Hypothalamus (tissue), 51 donors: ENCODE measurements at regions not wholly inside any gene's neighbourhood (a gene's known extent, or its start where the extent isn't known, plus 50 kb on each side); places are given as distances from the start of the nearest gene placed in this dataset.

Experiments used
- DNase-seq, 51 donors: peaks; one replicate each; lab custom pipeline; 2025; lab: John Stamatoyannopoulos, UW

DNA sequence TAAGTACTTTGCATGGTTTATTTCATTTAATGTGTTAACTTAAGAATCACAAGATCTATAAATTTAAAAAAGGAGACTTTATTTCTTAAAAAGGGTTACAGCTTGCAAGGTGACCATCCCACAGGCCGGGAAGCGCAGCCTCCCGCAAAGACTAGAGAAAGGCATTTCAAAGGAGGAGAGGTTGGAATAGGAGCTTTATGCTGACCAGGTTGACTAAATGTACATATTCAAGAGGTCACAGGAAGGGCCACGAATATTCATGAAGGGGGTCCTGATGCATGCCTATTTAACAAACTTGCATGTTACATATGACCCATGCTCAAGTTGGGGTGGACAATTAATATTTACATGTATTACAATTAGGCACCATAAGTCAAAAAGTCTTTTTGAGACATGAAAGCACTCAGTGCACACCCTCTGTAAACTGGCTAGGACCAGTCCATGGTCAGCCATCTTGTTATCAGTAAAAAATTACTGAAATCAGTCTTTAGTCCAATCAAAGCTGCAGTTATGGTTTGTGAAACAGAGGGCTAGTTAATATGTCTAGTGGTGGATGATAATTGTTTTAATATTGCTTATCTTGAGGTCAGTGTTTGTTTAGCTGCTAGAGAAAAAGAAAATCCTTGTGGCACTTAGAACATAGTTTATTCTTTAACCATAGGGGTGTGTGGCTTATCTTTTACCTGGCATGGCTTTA lies 169.3 kb downstream of the KCNE4 start:
- DNase-seq = no peak

DNA sequence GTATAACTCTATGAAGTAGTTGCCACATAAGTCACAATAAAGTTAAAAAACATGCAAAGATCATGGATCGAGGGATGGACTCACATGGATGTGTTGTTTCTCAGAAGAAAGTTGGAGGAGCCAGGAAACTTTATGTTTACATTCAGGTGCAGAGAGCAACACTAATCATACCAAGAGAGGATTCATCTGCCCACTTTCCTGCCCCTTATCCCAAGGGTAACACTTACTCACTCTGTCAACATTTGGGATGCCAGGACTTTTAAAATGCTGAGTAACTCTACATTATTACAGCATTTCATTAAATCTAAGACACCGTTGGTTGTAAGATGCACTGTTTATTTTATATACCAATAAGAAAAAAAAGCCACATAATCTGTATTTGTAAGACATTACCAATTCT lies 170.4 kb downstream of the KCNE4 start:
- no peak for DNase-seq

DNA sequence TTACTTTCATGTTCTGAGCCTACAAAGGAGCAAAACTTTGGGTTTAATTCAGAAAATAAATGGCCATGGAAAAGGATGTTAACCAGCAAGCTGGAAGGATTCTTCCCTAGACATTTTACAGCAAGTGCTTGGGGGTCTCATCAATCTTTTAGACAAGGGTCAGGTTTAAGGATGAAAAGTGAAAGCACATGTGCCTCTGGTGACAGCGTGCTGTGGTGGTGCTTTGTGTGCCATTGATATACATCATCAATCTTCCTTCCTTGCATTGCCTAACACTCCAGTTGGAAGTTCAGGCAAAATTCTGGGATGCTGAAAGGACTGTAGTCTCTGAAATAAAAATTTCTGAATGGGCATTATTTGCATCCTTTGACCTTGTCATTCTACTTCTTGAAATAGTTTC lies 171.2 kb downstream of the KCNE4 start:
- no peak for DNase-seq

DNA sequence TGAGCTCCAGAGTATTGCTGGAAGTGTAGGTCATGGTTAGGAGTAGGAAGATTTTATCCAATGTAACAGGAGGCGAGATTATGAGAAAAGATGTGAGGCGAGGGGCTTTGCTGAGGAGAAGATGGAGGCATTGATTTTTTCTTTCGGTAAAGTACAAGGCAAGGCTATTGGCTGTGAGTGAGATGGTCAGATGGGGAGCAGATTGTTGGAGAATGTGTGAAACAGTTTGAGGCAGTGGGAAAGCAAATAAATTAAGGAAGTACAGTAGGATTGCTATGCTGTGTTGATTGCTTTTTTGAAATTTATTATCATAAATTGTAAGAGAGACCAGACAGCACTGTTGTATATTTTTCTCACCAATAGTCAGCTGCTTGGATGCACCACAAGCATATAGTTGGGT lies 173.3 kb downstream of the KCNE4 start:
- no peak for DNase-seq

DNA sequence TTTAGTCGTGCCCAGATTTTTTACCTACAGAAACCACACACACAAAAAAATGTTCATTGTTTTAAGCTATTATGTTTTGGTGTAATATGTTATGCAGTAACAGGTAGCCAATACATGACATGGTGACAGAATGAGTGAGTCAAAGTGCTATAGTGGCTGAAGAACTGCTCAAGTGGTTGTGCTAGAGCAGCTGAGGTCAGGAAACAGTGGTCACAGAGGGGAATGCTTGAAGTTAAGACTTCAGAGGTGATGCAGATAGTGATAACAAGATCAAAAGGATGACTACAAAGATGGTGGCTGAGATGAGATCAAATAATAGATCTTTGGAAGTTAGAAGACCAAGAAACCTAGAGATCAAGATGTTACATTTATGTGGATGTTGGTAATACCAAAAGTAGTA lies 174.3 kb downstream of the KCNE4 start:
- no peak for DNase-seq

DNA sequence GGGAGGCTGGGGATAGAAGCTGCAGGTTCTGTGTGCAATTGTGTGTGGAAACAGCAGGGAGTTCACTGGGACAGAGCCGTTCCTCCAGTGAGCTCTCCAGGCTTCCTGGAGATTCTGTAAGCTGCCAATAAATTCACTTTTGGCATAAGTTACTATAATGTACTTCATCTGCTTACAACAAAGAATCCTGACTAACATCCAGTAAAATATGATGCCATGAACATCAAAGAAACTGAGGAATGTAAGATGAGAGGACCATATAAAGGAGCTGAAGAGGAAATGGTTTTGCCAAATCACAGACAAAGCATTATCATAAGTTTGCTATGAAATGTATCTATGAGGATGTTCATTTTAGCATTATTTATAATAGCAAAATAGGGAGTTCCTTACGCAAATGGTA lies 175.3 kb downstream of the KCNE4 start:
- DNase-seq = no peak

DNA sequence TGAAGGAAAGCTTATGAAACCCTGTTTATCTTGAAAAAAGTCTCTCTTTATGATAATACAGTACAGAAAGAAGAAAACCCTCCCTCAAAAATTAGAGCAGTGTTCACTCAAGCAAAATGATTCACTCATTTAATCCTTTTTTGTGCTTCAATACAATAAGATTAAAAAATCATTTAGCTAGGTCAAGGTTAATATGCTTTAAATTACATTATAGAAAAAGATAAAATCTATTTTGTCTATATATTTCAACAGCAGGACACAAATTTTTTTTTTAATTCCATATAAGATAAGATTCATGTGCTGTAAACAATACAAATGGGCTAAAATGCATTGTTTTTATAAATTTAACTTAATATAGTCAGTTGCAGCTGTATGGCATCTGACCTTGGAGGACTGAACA lies 176.9 kb downstream of the KCNE4 start:
- DNase-seq = no peak

DNA sequence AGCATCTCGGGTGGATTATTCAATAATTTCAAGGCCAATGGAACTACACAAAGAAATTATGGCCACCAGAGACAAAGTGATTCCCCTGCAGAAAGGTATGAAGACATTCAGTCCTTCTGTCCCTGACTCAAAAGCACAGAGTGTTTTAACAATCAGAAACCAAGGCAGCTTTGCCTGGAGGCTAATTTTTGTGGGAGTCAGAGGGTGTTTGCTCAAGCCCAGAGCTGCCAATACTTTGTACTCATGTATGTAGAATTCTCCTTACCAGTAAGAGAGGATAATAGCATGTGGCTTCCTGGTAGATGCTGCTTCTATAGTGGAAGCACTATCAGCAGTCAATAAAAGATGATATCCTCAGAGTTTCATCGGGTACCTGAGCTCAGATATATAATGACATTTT lies 178.4 kb downstream of the KCNE4 start:
- no peak for DNase-seq

DNA sequence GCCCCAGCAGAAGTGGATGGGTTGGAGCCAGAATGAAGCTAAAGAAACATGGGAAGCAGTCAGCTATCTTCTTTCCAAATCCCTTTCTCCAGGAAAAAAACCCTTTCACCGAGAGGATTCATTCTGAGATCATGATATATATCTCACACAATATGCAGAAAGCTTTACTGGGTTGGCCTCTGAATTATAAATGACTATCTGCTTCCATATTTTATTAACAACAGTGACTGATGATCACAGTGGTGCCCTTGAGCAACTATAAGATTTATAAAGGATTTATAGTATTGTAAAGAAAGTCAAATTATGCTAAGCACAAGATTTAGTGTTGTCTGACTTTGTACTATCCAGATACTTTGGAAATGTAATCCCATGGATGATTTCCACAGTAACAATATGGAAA lies 180.3 kb downstream of the KCNE4 start:
- DNase-seq = no peak

DNA sequence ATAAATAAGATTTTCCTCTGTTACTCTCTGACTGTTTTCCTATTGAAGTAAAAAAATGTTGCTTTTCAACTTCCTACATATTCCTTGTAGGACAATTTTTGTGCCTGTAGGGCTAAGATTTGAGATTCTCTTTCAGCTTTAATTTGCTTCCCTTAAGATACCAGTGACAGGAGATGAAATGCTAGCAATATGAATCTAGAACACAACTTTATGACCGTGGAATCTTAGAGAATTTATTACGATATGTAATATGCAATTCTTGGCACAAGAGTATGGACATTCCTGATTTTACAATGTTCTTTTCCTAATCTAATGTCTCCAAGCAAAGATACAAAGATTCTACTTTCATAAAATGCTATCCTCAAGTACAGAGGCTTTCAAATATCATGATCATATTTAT lies 180.9 kb downstream of the KCNE4 start:
- DNase-seq = no peak

DNA sequence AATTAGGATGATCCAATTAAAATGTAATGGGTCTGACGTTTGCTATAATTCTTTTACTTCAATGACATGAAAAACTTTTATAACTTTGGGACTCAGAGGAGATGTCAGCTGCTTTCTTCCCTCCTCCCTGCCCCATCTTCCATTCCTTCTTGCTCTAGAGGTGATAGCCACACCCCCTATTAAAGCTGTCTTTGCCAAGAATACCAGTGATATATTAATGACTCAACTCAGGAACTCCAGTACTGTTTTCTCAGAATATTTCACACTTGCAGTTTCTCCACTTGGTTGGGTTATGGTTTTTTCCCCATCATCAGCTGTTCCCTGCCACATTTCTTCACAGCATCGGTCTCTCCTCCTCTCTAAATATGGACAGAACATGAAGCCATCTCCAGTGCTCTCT lies 184.0 kb downstream of the KCNE4 start:
- no peak for DNase-seq

DNA sequence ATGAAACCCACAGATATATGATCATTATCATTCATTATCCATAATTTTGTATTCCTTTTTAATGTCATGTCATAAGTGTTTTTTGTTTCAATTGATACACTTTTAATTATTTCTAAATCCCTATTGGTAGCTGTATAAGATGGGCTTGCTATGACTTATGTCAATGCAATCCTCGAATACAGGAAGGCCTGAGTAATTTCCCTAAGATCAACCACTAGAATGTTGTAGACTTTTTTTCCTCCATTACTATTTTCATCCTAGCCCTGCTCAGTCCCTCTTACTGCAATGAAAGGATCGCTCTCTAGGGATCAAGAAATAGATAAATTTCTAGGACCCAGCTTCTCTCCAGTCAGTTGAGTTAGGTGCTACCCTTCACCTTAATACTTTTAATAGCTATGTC lies 186.3 kb downstream of the KCNE4 start:
- no peak for DNase-seq

DNA sequence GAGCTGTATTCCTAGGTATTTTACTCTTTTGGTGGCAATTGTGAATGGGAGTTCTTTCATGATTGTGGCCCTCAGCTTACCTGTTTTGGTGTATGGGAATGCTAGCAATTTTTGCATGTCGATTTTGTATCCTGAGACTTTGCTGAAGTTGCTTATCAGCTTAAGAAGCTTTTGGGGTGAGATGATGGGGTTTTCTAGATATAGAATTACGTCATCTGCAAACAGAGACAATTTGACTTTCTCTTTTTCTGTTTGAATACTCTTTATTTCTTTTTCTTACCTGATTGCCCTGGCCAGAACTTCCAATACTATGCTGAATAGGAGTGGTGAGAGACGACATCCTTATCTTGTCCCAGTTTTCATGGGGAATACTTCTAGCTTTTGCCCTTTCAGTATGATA lies 191.2 kb downstream of the KCNE4 start:
- DNase-seq = no peak

DNA sequence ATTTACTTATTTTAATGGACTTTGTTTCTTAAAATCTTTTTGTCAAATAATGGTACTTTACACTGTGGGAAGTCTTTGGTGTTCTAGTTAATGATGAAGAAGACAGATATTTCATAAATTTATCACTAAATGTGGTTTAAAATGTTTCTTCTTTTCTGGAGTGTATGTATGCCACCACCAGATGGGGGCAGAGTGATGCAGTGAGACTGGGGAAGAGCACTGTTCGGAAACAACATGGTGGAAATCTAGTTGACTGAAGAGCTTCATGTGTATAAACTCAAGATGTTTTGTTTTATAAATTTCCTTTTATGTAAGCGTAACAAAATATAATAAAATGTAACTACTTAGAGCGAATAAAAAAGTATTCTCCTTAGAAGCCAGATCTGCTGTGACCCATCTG lies 195.1 kb downstream of the KCNE4 start:
- DNase-seq = peak in 1 of 51 donors; percentile 13

DNA sequence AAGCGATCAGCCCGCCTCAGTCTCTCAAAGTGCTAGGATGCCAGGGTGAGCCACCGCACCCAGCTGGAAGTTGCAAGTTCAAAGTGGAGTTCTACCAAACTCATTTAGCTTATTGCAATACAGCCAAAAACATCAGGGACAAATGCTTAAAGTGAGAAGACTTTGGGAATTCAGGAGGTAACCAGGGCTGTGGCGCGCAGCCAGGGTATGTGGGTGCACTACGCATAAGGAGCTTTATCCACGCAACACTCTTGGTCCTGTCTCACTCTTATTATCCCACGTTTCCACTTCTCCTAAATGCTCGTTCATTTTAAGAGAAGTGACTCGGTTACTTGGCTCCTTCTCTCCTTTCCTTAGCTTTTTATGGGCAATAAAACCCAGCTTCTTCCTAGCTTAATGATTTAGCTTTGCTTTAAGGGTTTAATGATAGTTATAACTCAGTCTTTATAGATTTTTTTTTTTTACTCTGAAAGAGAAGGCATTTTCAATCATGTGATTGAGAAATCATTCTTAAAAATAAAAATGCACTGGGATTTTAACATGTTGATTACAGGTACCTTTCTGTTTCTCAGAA lies 199.8 kb downstream of the KCNE4 start:
- DNase-seq = no peak

DNA sequence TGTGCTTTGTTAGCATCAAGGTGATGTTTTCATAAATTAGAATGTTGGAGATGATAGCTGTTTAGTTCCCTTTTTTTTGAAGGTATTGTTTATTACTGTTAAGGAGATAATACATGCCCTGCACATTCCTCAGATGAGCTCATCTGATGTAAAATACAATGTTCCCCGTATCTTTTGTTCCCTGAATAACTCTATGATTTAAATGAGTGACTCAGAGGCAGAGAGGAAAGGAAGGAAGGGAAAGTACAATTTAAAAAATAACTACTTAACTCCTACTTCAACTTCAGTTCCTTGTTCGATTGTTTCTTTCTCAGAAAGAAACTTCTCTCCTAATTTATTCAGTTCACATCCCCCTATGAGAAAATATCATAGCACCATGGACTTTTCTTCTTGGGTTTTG lies 208.7 kb downstream of the KCNE4 start:
- peak in 1 of 51 donors; percentile 41 for DNase-seq

DNA sequence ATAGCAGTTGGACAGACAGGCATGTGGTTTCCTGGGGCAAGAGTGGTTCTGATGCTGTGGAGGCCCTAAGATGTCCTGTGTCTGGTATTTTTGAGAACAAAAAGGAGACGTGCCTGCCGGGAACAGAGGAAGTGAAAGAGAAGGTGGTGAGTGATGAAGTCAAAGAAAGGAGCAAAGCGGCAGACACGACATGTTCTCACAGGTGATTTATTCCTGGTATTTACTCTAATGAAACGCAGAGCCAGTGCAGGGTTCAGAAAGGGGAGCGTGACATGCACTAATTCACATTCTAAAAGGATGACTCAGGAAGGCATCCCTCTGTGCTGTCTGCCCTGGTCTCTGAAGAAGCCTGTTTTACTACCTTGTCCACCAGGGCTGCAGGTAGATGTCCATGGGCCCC lies 211.0 kb downstream of the KCNE4 start:
- DNase-seq = no peak

DNA sequence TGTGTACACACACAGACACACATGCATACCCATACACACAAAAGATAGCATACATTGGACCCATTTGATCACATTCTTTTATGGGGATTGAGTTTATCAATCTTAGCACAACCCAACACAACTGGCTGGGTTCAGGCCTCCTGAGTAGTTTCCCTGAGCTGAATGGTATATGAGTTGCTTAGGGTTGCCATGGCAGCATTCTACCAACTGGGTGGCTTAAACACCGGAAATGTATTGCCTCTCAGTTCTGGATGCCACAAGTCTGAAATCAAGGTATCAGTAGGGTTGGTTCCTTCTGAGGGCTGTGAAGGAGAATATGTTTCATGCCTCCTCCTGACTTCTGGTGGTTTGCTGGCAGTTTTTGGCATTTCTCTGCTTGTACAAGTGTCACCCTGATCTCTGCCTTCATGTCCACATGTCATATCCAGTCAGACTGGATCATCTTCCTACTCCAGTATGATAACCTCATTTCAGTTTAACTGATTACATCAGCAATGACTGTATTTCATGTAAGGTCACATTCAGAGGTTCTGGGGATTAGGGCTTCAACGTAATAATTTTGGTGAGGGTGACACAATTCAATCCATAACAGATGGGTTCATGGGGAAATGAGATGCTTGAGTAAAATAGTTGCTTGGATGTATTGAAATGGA lies 212.7 kb downstream of the KCNE4 start:
- DNase-seq = no peak

DNA sequence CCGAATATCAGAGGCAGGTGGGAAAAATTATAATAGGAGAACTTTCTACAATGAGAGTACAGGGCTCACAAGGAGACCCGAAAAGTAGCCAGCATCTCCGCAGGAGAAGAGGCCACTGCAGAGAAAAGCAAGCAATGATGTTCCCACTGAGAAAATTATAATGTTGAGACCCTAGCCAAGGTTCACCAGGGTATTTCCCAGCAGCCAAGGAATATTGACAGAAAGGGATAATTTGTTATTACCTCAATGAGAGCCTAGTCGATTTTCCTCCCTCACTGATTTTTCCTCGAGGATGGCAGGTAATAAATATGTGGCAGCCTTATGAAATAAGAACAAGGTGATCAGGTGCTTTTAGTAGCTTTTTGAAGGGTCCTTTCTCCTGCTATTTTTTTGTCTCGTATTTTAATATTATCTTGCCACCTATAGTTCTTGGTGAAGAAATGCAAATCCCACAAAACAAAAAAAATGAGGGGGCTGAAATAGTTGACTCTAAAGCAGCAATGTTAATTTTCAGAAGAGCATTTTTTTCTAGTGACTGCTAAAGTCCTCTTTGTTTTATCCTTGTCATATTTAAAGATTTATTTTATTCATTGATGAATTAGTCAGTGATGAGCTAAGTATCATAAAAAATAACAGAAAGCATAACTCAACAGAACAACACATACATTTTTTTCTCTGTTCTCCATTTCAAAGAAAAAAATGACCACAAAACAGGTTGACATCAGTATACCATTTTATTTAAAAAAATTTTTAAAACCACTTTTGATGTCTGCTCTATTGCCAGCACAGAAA lies 215.4 kb downstream of the KCNE4 start:
- no peak for DNase-seq

DNA sequence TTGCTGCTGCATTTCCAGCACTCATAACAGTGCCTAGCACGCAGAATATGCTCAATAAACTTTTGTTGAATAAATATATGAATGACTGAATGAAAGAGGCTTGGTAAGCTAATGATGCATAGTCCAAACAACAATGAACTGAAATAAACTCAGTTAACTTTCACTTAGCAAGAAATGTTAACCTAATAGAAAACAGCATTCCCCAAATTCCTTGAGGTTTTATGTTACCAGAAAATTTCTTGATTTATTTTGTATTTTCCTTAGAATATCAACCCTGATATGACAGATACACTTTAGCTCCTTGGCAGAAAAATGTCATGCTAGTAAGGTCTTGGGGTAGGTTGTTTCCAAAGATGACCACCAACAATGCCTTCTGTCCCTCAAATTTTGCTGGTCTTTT lies 217.4 kb downstream of the KCNE4 start:
- no peak for DNase-seq

DNA sequence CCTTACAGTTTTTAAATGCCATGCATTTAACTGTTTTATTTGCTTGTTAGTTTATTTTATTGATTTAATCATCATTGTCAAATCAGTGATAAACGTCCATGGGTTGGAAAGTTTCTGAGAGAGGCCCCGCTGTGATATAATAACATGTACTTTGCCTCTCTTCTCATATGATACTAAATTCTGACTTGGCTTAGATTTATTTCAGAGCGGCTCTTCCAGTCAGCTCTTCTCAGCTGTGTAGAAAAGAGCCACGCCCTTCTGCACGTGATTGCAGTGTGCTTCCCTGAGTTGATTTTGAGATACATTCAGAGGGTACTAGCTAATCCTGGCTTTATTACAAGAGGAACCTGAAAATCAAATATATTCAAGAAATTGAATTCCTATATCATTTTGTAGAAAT lies 218.6 kb downstream of the KCNE4 start:
- no peak for DNase-seq

DNA sequence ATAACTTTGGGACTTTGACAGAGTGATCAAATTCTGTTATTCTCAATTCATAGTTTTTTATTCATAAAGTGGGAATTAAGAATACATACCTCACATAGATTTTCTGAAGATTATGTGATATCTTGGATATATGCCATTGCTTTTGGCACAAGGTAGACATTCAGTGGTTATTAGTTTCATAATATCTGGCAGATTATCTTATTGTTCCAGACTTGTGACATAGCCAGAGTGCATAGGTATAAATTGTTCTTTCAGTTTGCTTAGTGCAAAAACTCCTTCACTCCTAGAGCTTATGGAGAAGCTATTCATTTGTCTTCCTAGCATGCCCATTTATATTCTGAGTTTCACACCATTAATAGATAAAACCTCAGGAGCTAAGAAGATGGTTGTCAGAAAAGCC lies 222.0 kb downstream of the KCNE4 start:
- DNase-seq = no peak
